Skin epidermis (tissue), 12 donors: ENCODE measurements at regions not wholly inside any gene's neighbourhood (a gene's known extent, or its start where the extent isn't known, plus 50 kb on each side); places are given as distances from the start of the nearest gene placed in this dataset.

ENCODE experiments used
- H3K27ac ChIP-seq, 21 experiments: fragments of 200-600 bp; sonication (generic) in 11 of 21; one replicate each; pipeline ENCODE4 v1.5.0; 2020; ENCODE audit warnings: mild to moderate bottlenecking in 3 of 21, inconsistent platforms in 2 of 21, moderate library complexity in 2 of 21
- H3K4me3 ChIP-seq, 7 experiments: fragments of 200-600 bp; sonication (generic) in 2 of 7; one replicate each; pipeline ENCODE4 v1.5.0; 2020; ENCODE audit warnings: inconsistent platforms in 2 of 7, mild to moderate bottlenecking in 2 of 7, moderate library complexity in 1 of 7

GRCh38 chr4:106690487-106690886 lies 321.9 kb upstream of the GIMD1 start:
- Histone ChIP-seq H3K27ac (no peak overlapping the region), H3K4me3 (no peak overlapping the region)

- no peak overlapping the region for H3K4me3 ChIP-seq
- H3K27ac ChIP-seq: no peak overlapping the region
These were observed 318.4 kb upstream of the GIMD1 start for GRCh38 chr4:106687026-106687425.

- Histone ChIP-seq H3K27ac (no peak overlapping the region), H3K4me3 (no peak overlapping the region)
These were observed 312.9 kb upstream of the GIMD1 start for GRCh38 chr4:106681381-106681921.

GRCh38 chr4:106679063-106679462 lies 310.5 kb upstream of the GIMD1 start:
- Histone ChIP-seq H3K27ac (no peak overlapping the region), H3K4me3 (no peak overlapping the region)

- Histone ChIP-seq H3K4me3 (no peak overlapping the region), H3K27ac (no peak overlapping the region)
These were observed 308.6 kb upstream of the GIMD1 start for GRCh38 chr4:106677213-106677612.

GRCh38 chr4:106676173-106676921 lies 307.8 kb upstream of the GIMD1 start:
- Histone ChIP-seq H3K27ac (no peak overlapping the region), H3K4me3 (no peak overlapping the region)

GRCh38 chr4:106671716-106672115 lies 303.1 kb upstream of the GIMD1 start:
- Histone ChIP-seq H3K27ac (no peak overlapping the region), H3K4me3 (no peak overlapping the region)

- Histone ChIP-seq H3K27ac (no peak overlapping the region), H3K4me3 (no peak overlapping the region)
These were observed 302.4 kb upstream of the GIMD1 start for GRCh38 chr4:106670976-106671375.

- no peak overlapping the region for H3K27ac ChIP-seq
- H3K4me3 ChIP-seq: no peak overlapping the region
These were observed 290.8 kb upstream of the GIMD1 start for GRCh38 chr4:106659371-106659770.

GRCh38 chr4:106652095-106652494 lies 283.5 kb upstream of the GIMD1 start:
- Histone ChIP-seq H3K4me3 (no peak overlapping the region), H3K27ac (no peak overlapping the region)

GRCh38 chr4:106650701-106651100 lies 282.1 kb upstream of the GIMD1 start:
- no peak overlapping the region for H3K27ac ChIP-seq
- H3K4me3 ChIP-seq: no peak overlapping the region

- Histone ChIP-seq H3K4me3 (no peak overlapping the region), H3K27ac (no peak overlapping the region)
These were observed 278.9 kb upstream of the GIMD1 start for GRCh38 chr4:106647451-106647850.

GRCh38 chr4:106629268-106629625 lies 260.7 kb upstream of the GIMD1 start:
- H3K27ac ChIP-seq: no peak overlapping the region
- no peak overlapping the region for H3K4me3 ChIP-seq

GRCh38 chr4:106628586-106629267 lies 260.1 kb upstream of the GIMD1 start:
- Histone ChIP-seq H3K4me3 (no peak overlapping the region), H3K27ac (no peak overlapping the region)

- H3K4me3 ChIP-seq: no peak overlapping the region
- no peak overlapping the region for H3K27ac ChIP-seq
These were observed 258.5 kb upstream of the GIMD1 start for GRCh38 chr4:106627051-106627450.

GRCh38 chr4:106624671-106625070 lies 256.1 kb upstream of the GIMD1 start:
- Histone ChIP-seq H3K27ac (no peak overlapping the region), H3K4me3 (no peak overlapping the region)

- Histone ChIP-seq H3K4me3 (no peak overlapping the region), H3K27ac (no peak overlapping the region)
These were observed 250.4 kb upstream of the GIMD1 start for GRCh38 chr4:106618956-106619355.

- no peak overlapping the region for H3K4me3 ChIP-seq
These were observed 247.4 kb upstream of the GIMD1 start for GRCh38 chr4:106615961-106616360.

GRCh38 chr4:106615410-106615945 lies 246.9 kb upstream of the GIMD1 start:
- Histone ChIP-seq H3K27ac (no peak overlapping the region), H3K4me3 (no peak overlapping the region)

More at GRCh38 chr4:106615961-106616360, 247.4 kb upstream of the GIMD1 start:
- H3K27ac ChIP-seq: no peak overlapping the region

- no peak overlapping the region for H3K27ac ChIP-seq
- no peak overlapping the region for H3K4me3 ChIP-seq
These were observed 245.9 kb upstream of the GIMD1 start for GRCh38 chr4:106614441-106614840.

- Histone ChIP-seq H3K27ac (no peak overlapping the region), H3K4me3 (no peak overlapping the region)
These were observed 241.3 kb upstream of the GIMD1 start for GRCh38 chr4:106609917-106610316.
